Fibroblast of peridontal ligament (primary cell): ENCODE measurements at regions not wholly inside any gene's neighbourhood (a gene's known extent, or its start where the extent isn't known, plus 50 kb on each side); places are given as distances from the start of the nearest gene placed in this dataset.

Experiments
- DNase-seq: peaks from one replicate; pipeline ENCODE4 v3.0.0-alpha.2; 2010; ENCODE audit errors: extremely low read depth

DNA sequence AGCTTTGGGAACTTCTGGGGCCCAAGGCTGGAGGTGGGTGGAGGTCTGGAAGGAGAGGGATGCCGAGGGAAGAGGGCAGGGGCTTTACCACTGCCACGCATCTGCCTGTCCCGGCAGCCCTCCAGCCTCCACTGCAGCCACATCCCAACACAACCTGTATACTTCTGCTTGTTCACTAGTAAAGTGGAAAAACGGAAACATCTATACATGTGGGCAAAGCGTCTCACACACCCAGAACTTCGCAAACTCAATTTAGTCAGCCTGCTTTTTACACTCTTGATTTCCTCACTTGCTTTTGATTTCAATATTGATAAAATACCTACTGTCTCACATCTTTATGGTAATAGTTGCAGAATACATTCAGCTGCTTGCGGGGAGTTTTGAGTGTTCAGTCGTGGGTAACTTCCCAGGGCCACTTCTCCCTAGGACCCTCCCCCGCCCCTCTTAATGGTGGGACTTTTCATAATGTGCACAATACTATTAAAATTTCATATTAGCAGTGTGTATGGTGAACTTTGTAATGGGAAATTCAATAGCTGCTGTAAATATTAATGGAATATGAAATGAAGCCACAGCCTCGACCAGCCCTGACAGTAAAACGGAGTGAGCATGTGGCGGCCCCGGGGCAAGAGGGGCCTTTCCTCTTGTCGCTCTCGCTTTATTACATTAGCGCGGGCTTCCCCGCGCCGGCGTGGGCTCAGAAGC, 85.2 kb downstream of the NR2F2 start:
- no peak for DNase-seq

DNA sequence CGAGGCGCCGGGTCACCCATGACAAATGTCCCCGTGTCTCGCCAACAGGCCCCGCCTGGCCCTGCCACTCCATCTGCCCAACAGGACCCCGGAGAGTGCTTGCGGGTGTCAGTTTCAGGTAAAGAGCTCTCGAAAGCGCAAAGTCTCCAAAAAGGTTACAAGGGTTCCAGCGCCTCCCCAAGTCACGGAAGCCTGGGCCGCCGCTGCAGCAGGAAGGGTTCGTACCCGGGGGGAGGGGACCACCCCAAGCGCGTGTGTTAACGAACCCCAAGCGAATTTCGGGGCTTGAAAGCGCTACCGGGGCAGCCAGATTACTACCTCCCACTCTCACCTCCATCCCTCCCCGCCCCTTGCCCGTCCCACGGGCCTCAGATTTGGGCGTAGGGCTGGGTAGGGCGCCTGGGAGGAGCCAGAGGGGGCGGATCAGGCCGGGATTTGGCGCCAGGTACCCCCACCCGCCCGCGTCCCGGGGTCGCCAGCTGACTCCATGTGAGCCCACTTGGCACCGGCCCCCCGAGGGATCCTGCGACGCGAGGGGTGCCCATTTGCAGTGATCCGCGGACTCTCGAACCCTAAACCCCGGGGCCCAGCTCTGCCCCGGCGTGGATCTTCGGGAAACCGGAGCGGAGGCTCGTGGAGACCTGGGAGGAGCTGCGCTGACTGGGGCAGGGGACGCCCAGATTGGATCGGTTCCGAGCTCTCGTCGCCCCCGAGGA, 85.9 kb downstream of the NR2F2 start:
- DNase-seq: no peak

- DNase-seq: no peak
These were observed 86.6 kb downstream of the NR2F2 start for GRCh38 chr15:96416934-96417759.

DNA sequence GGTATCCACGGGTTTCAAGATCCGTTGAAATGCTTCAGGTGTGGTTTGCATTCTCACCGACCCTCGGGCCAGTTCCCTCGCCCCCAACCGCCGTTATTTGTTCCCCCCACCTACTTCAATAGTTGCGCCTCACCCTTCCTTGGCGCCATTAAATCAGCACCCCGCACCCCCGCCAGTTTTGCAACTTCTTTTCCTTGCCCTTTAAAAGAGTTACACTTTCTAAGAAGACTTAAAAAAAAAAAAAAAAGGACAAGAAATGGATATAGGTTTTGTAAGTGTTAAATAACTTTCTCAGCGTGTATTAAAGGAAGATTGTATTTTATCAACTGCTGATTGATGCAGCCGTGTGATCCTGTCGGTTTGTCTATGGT, 87.2 kb downstream of the NR2F2 start:
- DNase-seq: no peak

- DNase-seq: no peak
These were observed 87.6 kb downstream of the NR2F2 start for GRCh38 chr15:96418146-96418545.

- peak; percentile 6 for DNase-seq
These were observed 90.7 kb downstream of the NR2F2 start for GRCh38 chr15:96421178-96421601.

DNA sequence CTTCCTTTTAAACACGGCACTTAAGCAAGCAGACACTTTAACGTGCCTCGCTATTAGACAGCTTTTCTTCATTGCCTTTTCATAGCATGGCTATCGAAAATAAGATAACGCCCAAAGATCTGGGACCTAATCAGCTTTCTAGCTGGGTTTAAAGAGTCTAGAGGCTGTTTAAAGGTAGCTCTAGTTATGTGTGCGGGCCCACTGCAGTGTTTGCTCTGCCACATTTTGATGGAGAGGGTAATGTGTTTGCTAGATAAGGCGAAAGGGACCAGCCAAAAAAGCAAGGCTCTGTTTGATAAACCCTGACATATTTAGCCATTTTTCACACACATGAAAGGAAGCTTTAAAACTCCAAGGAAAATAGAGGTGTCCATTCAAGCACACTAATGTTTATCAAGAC, 91.6 kb downstream of the NR2F2 start:
- DNase-seq: no peak

DNA sequence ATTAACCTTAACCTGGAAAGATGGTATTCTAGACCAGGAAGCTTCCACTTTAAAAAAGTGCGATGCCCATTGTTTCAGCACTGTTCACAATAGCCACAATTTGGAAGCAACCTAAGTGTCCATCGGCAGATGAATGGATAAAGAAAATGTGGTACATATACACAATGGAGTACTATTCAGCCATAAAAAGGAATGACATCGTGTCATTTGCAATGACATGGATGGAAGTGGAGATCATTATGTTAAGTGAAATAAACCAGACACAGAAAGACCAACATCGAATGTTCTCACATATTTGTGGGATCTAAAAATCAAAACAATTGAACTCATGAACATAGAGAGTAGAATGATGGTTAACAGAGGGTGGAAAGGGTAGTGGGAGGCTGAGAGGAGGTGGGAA, 94.2 kb downstream of the NR2F2 start:
- DNase-seq: no peak

DNA sequence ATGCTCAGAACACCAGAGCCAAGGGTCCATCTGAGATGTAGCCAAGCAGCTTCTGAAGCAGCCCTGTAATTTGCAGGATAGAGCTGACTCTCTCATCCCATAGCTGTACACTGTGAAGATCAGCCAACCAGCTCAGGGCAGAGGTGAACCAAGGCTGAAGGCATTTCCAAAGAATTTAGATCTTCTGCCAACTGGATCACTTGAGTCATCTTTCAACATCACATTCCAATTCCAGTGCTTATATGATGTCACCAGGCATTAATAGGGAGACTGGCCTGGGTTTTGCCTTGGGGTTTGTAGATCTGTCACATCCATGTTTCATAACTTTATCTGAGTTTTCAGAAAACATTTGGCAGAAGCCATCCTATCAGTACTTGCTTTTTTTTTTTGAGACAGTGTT, 98.2 kb downstream of the NR2F2 start:
- peak; percentile 94 for DNase-seq

GRCh38 chr15:96431786-96432185, 101.3 kb downstream of the NR2F2 start:
- no peak for DNase-seq

GRCh38 chr15:96435022-96435421, 104.5 kb downstream of the NR2F2 start:
- no peak for DNase-seq

DNA sequence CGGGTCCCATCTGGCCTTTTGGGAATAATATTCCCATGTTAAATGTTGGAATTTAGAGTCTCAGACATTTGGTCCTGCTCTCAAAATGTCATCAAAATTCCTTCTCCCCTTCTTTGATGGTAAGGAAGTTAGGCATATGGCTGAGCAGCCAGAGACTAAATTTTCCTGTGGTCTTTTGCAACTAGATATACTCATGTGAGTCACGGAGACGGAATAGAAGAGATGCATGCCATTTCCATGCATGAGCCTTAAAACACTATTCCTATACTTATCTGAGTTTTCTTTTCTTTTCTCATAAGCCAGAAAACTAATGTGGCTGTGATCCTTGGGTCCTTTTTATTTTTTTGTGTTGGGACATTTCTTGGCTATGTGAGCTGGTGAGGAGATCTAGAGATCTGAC, 105.3 kb downstream of the NR2F2 start:
- no peak for DNase-seq

DNA sequence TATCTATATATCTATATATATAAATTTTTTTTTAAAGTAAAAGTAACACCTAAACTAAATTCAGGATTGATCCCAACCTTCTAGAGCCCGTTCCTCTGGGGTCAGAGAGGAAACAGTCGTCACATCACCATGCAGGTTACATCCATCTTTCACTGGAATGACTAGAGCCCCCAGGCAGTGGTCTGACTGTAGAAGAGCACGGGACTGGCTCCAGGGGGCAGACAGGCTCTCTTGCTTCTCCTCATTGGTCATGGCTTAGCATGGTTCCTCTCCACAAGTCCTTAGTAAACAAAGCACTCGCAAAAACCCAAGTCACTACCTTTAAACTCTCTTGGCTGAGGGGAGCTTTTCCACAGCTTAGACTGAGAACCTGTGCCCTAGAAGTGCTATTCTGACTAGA, 110.5 kb downstream of the NR2F2 start:
- no peak for DNase-seq

GRCh38 chr15:96442076-96442475, 111.6 kb downstream of the NR2F2 start:
- DNase-seq: no peak

DNA sequence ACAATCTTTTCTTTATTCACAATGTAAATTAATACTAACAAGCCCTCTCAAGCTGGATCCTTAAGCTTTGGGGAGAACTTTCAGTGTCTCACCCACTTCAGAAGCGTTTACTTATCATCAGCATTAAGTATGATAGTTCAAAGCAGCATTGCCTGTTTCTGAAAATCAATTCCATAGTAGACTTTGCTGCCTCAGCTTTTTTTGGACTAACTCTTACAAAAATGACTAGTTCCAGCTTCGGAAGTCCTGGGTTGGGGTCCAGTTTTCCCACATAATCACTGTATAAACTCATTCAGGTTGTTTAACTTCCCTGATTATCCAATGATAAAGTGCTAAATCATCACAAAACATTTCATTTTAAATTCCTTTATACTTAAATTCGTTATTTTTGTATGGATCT, 114.4 kb downstream of the NR2F2 start:
- DNase-seq: no peak

- no peak for DNase-seq
These were observed 118.4 kb downstream of the NR2F2 start for GRCh38 chr15:96448923-96449322.

- DNase-seq: no peak
These were observed 127.3 kb downstream of the NR2F2 start for GRCh38 chr15:96457841-96458240.

DNA sequence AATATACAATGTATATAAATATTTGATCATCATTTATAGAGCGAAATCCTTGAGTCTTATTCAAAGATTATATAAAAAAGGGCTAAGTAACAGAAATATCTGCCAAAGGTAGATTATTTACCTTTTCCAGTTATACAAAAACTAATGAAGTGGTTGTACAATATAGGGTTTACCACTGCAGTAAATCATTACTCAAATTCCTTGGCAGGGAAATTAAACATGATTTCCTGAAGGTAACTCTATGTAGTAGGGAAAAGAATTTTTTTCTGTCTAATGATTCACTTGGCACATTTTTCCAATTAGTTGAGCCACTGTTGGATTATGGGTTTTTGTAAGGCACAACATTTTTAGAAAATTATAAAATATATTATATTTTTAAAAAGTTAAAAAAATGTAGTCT, 129.6 kb downstream of the NR2F2 start:
- DNase-seq: no peak

DNA sequence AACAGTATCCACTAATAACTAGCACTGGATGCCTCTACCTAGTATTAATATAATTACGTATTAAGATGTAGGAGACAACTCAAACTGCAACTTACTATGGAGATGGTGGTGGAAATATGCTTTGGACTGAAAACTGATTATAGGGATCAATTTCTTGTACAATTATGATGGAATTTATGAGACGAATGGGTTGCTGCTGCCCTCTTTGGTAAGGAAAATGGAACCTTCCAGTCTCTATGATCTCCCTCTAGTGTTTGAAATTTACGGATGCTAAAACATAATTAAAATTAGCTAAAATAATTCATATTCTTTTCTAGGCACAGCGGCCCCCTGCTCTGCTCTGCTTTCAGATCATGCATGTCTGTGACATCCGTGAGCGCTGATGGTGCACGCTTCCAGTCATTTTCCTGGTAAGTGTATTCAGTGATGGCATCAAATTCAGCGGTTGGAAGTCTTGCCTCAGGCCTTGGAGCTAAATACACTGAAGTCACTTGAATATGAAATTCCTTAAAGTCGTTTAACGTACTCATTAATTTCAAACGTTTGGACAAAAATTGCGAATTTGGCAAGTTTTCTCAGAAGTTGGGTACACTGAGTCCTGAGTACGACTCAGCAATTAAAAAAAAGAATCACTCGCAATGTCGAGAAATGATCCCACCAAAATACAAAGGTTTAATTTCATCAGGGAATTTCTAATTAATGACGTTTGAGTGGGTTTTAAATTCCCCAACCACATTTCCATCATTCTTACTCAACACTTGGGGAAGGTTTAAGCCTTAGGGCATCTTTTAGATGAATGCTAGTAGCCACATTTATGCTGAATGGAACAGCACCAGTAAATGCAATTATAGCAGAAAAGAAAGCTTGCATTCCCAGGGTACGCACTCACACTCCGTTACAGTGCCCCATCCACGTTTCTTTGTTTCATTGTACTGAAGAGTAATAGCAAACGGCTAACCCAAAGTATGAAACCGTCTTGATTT, 132.6 kb downstream of the NR2F2 start:
- peak; percentile 14 for DNase-seq

- no peak for DNase-seq
These were observed 136.0 kb downstream of the NR2F2 start for GRCh38 chr15:96466389-96466947.

DNA sequence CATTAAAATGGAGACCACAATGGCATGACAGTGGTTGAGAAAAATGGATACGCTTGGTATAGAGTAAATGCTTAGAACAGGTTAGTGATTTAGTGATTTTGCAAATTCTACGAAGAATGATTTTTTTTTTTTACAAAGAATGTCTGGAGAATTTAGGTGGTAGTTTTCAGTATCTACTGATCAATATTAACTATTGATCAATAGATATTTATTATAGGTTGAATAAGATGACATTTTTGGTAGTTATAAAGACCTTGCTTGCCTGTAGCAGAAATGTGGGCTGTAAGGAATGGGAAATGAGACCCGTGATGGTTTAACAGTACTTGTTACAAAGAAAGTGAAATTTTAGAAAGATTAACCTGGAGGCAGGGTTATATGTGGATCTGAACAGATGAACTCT, 137.5 kb downstream of the NR2F2 start:
- no peak for DNase-seq
